Ishikawa (cell line): ENCODE measurements at regions not wholly inside any gene's neighbourhood (a gene's known extent, or its start where the extent isn't known, plus 50 kb on each side); places are given as distances from the start of the nearest gene placed in this dataset.

Experiments
- RAD21 ChIP-seq: IDR thresholded peaks from 2 replicates; pipeline ENCODE4 v1.6.1; 2012; ENCODE audit warnings: low read depth
- YY1 ChIP-seq: IDR thresholded peaks from 2 replicates; pipeline ENCODE4 v1.6.1; 2012; ENCODE audit warnings: low read depth
- TF ChIP-seq, protein P1 (sequence below): IDR thresholded peaks from 2 replicates; pipeline ENCODE4 v1.6.1; 2012; ENCODE audit warnings: low read depth, mild to moderate bottlenecking

DNA sequence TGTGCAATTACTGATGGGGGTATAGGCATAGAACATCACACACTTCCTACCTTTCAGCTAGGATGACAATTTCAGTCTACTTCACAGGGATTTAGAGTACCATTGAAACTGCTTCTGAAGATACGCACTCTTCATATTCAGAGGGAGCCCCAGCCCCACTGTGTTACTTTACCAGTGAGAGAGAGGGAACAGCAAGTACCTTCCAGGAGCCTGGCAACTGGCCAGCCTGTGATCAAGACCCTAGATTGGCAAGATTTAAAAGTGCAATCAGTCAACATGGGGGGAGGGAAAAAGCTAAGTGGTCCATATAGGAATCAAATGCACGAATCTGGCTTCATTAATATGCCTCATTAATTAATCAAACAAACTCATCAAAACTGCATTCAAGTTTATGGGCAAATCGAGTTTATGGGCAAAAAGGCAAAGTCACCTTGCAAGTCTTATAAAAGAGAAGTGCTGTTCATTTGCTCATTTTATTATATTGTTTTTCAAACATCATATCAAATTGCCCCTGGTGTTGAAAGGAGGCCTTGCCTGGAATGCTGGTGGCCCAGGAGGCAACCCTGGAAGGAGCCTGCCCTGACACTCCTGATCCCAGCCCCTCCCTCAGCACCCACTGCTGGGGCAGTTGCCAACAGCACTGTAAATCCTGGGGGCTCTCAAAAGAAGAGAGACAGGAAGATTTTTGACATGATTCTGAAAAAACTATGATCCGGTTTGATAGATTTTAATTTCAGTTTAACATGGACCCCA lies 184.9 kb upstream of the DPT start:
- TF ChIP-seq, protein P1, sequence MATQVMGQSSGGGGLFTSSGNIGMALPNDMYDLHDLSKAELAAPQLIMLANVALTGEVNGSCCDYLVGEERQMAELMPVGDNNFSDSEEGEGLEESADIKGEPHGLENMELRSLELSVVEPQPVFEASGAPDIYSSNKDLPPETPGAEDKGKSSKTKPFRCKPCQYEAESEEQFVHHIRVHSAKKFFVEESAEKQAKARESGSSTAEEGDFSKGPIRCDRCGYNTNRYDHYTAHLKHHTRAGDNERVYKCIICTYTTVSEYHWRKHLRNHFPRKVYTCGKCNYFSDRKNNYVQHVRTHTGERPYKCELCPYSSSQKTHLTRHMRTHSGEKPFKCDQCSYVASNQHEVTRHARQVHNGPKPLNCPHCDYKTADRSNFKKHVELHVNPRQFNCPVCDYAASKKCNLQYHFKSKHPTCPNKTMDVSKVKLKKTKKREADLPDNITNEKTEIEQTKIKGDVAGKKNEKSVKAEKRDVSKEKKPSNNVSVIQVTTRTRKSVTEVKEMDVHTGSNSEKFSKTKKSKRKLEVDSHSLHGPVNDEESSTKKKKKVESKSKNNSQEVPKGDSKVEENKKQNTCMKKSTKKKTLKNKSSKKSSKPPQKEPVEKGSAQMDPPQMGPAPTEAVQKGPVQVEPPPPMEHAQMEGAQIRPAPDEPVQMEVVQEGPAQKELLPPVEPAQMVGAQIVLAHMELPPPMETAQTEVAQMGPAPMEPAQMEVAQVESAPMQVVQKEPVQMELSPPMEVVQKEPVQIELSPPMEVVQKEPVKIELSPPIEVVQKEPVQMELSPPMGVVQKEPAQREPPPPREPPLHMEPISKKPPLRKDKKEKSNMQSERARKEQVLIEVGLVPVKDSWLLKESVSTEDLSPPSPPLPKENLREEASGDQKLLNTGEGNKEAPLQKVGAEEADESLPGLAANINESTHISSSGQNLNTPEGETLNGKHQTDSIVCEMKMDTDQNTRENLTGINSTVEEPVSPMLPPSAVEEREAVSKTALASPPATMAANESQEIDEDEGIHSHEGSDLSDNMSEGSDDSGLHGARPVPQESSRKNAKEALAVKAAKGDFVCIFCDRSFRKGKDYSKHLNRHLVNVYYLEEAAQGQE, result no peak
- no peak for TF ChIP-seq RAD21
- TF ChIP-seq YY1, result no peak
